DND-41 (cell line): ENCODE measurements at regions not wholly inside any gene's neighbourhood (a gene's known extent, or its start where the extent isn't known, plus 50 kb on each side); places are given as distances from the start of the nearest gene placed in this dataset.

Experiments used
- ATAC-seq: fragments of 200-7000 bp; cut with Tn5 transposase; 3 replicates; pipeline ENCODE4 v1.9.1; 2021; ENCODE audit warnings: low read depth; ENCODE audit not compliant: insufficient read depth
- DNase-seq: peaks from one replicate; pipeline ENCODE4 v3.0.0-alpha.2; 2020
- H2AFZ ChIP-seq: 2 replicates; pipeline ENCODE4 v1.6.0; 2012; ENCODE audit warnings: low read depth, low read length
- H3K27ac ChIP-seq: 2 replicates; pipeline ENCODE4 v1.5.1; 2012; ENCODE audit warnings: low read length, inconsistent platforms
- H3K27me3 ChIP-seq: fragments of 200-600 bp; sonication (generic); 2 replicates; pipeline ENCODE4 v1.6.0; 2012; ENCODE audit warnings: low read length, mild to moderate bottlenecking, inconsistent platforms; ENCODE audit not compliant: insufficient read depth, poor library complexity
- H3K36me3 ChIP-seq: 2 replicates; pipeline ENCODE4 v1.5.1; 2012; ENCODE audit warnings: low read length, inconsistent platforms; ENCODE audit not compliant: insufficient read depth
- H3K4me1 ChIP-seq: 2 replicates; pipeline ENCODE4 v1.5.1; 2012; ENCODE audit warnings: mild to moderate bottlenecking, low read length; ENCODE audit not compliant: insufficient read depth
- H3K4me2 ChIP-seq: 2 replicates; pipeline ENCODE4 v1.6.0; 2012; ENCODE audit warnings: mild to moderate bottlenecking, moderate library complexity, low read length, inconsistent platforms; ENCODE audit not compliant: insufficient read depth
- H3K4me3 ChIP-seq, 2 experiments: fragments of 200-600 bp in 1 of 2; shearing (Covaris generic) in 1 of 2; 2 replicates each; pipeline ENCODE4 v1.5.1; 2012 to 2016; ENCODE audit warnings: inconsistent platforms in 2 of 2, low read length in 2 of 2, mild to moderate bottlenecking in 2 of 2, low read depth in 1 of 2, moderate library complexity in 1 of 2
- H3K79me2 ChIP-seq: 2 replicates; pipeline ENCODE4 v1.6.0; 2012; ENCODE audit warnings: low read length, inconsistent platforms; ENCODE audit not compliant: insufficient read depth
- H3K9ac ChIP-seq: 2 replicates; pipeline ENCODE4 v1.6.0; 2012; ENCODE audit warnings: low read depth, mild to moderate bottlenecking, inconsistent platforms, low read length, moderate library complexity
- H3K9me3 ChIP-seq: 2 replicates; pipeline ENCODE4 v1.5.1; 2012; ENCODE audit warnings: low read length, moderate library complexity, mild to moderate bottlenecking, inconsistent platforms; ENCODE audit not compliant: insufficient read depth, severe bottlenecking
- H4K20me1 ChIP-seq: 2 replicates; pipeline ENCODE4 v1.6.0; 2012; ENCODE audit warnings: low read length; ENCODE audit not compliant: insufficient read depth
- EZH2 ChIP-seq: IDR thresholded peaks from 3 replicates; pipeline ENCODE4 v1.6.1; 2012; ENCODE audit warnings: borderline replicate concordance, low read depth, mild to moderate bottlenecking, moderate library complexity, low read length, inconsistent platforms; ENCODE audit not compliant: severe bottlenecking
- TF ChIP-seq, protein P1 (sequence below): IDR thresholded peaks from 2 replicates; pipeline ENCODE4 v1.5.1; 2012; ENCODE audit warnings: borderline replicate concordance, low read length, moderate library complexity, mild to moderate bottlenecking; ENCODE audit not compliant: poor library complexity, severe bottlenecking; ENCODE audit errors: extremely low read depth

- Histone ChIP-seq H3K36me3 (no peaks in the 10 kb centered on the region), H3K27ac (no peak overlapping the region), H3K9ac (no peak overlapping the region), H3K4me1 (no peaks in the 10 kb centered on the region), H3K4me3 (no peak overlapping the region), H3K79me2 (no peaks in the 10 kb centered on the region), H4K20me1 (no peaks in the 10 kb centered on the region), H3K27me3 (no peaks in the 10 kb centered on the region), H3K9me3 (no peaks in the 10 kb centered on the region), H3K4me2 (no peak overlapping the region), H2AFZ (no peak overlapping the region)
- no peak for TF ChIP-seq EZH2
- TF ChIP-seq, protein P1, sequence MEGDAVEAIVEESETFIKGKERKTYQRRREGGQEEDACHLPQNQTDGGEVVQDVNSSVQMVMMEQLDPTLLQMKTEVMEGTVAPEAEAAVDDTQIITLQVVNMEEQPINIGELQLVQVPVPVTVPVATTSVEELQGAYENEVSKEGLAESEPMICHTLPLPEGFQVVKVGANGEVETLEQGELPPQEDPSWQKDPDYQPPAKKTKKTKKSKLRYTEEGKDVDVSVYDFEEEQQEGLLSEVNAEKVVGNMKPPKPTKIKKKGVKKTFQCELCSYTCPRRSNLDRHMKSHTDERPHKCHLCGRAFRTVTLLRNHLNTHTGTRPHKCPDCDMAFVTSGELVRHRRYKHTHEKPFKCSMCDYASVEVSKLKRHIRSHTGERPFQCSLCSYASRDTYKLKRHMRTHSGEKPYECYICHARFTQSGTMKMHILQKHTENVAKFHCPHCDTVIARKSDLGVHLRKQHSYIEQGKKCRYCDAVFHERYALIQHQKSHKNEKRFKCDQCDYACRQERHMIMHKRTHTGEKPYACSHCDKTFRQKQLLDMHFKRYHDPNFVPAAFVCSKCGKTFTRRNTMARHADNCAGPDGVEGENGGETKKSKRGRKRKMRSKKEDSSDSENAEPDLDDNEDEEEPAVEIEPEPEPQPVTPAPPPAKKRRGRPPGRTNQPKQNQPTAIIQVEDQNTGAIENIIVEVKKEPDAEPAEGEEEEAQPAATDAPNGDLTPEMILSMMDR = no peak
- ATAC-seq = no peak
- no peak for DNase-seq
Observed at GRCh38 chr21:17976691-17977090, 157.5 kb upstream of the C21orf91 start.

DNA sequence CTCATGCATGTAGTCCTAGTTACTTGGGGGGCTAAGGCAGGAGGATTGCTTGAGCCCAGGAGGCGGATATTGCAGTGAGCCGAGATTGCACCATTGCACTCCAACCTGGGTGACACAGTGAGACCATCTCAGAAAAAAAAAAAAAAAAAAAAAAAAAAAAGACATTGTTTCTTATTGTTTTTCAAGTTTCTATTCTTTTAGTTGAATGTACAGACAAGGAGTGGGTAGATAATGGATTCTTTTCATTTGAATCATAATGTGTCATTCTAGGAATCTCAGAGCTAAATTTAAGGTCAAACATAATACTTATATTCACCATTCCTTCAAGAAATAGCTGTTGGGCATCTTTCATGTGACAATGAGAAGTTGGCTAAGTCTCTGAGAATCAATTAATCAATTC is 157.0 kb upstream of the C21orf91 start:
- Histone ChIP-seq H3K36me3 (no peaks in the 10 kb centered on the region), H3K4me2 (no peak overlapping the region), H3K4me3 (no peak overlapping the region), H3K9me3 (no peaks in the 10 kb centered on the region), H3K27me3 (no peaks in the 10 kb centered on the region), H3K4me1 (no peaks in the 10 kb centered on the region), H3K27ac (no peak overlapping the region), H4K20me1 (no peaks in the 10 kb centered on the region), H3K9ac (no peak overlapping the region), H3K79me2 (no peaks in the 10 kb centered on the region), H2AFZ (no peak overlapping the region)
- no peak for DNase-seq
- TF ChIP-seq EZH2 = no peak
- TF ChIP-seq, protein P1 = no peak
- no peak for ATAC-seq

- ATAC-seq (no peak), DNase-seq (no peak)
- no peaks in the 10 kb centered on the region for H3K36me3 ChIP-seq
- H3K27me3 ChIP-seq = no peaks in the 10 kb centered on the region
- H3K9me3 ChIP-seq = no peaks in the 10 kb centered on the region
- no peak overlapping the region for H3K4me2 ChIP-seq
- no peak overlapping the region for H3K4me3 ChIP-seq
- H3K4me1 ChIP-seq = no peaks in the 10 kb centered on the region
- no peak overlapping the region for H3K27ac ChIP-seq
- no peak overlapping the region for H3K9ac ChIP-seq
- no peaks in the 10 kb centered on the region for H4K20me1 ChIP-seq
- no peaks in the 10 kb centered on the region for H3K79me2 ChIP-seq
- TF ChIP-seq EZH2 = no peak
- TF ChIP-seq, protein P1 = no peak
- no peak overlapping the region for H2AFZ ChIP-seq
Observed at GRCh38 chr21:17967319-17967718, 148.2 kb upstream of the C21orf91 start.

GRCh38 chr21:17964716-17965115 is 145.6 kb upstream of the C21orf91 start:
- Histone ChIP-seq H3K79me2 (no peaks in the 10 kb centered on the region), H3K4me1 (no peaks in the 10 kb centered on the region), H4K20me1 (no peaks in the 10 kb centered on the region), H3K9ac (no peak overlapping the region), H3K9me3 (no peaks in the 10 kb centered on the region), H2AFZ (no peak overlapping the region), H3K4me2 (no peak overlapping the region), H3K27ac (no peak overlapping the region), H3K27me3 (no peaks in the 10 kb centered on the region), H3K36me3 (no peaks in the 10 kb centered on the region), H3K4me3 (no peak overlapping the region)
- ATAC-seq (no peak), DNase-seq (no peak)
- TF ChIP-seq EZH2 = no peak
- TF ChIP-seq, protein P1 = no peak
